ENCODE measurements at regions not wholly inside any gene's neighbourhood (a gene's known extent, or its start where the extent isn't known, plus 50 kb on each side); places are given as distances from the start of the nearest gene placed in this dataset.

DNA sequence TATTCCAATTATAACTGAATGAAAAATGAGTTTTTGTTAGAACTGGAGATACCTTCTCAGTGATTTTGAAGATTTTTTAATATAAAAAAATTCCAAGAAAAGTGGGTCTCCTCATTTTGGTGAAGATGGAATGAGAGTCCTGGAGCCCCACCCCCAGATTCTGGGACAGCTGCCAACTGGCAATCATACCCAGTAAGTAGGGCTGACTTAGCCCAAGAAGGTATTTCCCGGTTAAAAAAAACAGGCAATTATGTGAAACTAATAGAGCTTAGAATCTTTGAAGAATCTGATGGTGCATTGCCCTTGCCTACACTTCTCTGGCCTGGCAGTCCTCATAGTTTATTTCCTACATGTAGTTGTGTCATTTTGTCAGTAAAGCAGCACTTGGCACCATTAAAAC, 52.8 kb upstream of the VWDE start:
- Histone ChIP-seq H3K27me3 (replicated peaks; ENCODE audit: control insufficient read depth, insufficient read depth, low read length) (no peaks in the 10 kb centered on the region; the same call in 1 of the 2 replicates), H3K4me3 (replicated peaks; ENCODE audit: low read depth, low read length) (no peak overlapping the region), H3K36me3 (ENCODE audit: control insufficient read depth, insufficient read depth, low read length) (no peaks in the 10 kb centered on the region)
- no peak for TF ChIP-seq CTCF (IDR thresholded peaks at IDR 0.05; ENCODE audit: insufficient read depth, low read length, poor library complexity, severe bottlenecking)
- DNase-seq (ENCODE audit: extremely low read depth, insufficient read length) = no peak

GRCh38 chr7:12458520-12459131, 55.0 kb upstream of the VWDE start:
- TF ChIP-seq CTCF (IDR thresholded peaks at IDR 0.05; ENCODE audit: insufficient read depth, low read length, poor library complexity, severe bottlenecking) = peak; percentile 71
- Histone ChIP-seq H3K27me3 (replicated peaks; ENCODE audit: control insufficient read depth, insufficient read depth, low read length) (no peaks in the 10 kb centered on the region; the same call in 1 of the 2 replicates), H3K4me3 (replicated peaks; ENCODE audit: low read depth, low read length) (no peak overlapping the region), H3K36me3 (ENCODE audit: control insufficient read depth, insufficient read depth, low read length) (no peaks in the 10 kb centered on the region)
- no peak for DNase-seq (ENCODE audit: extremely low read depth, insufficient read length)

- no peaks in the 10 kb centered on the region for H3K27me3 ChIP-seq (replicated peaks; ENCODE audit: control insufficient read depth, insufficient read depth, low read length)
- TF ChIP-seq CTCF (IDR thresholded peaks at IDR 0.05; ENCODE audit: insufficient read depth, low read length, poor library complexity, severe bottlenecking) = no peak
- no peaks in the 10 kb centered on the region for H3K36me3 ChIP-seq (ENCODE audit: control insufficient read depth, insufficient read depth, low read length)
- no peak for DNase-seq (ENCODE audit: extremely low read depth, insufficient read length)
- no peak overlapping the region for H3K4me3 ChIP-seq (replicated peaks; ENCODE audit: low read depth, low read length)
These were observed 64.2 kb upstream of the VWDE start for GRCh38 chr7:12467837-12468236.

DNA sequence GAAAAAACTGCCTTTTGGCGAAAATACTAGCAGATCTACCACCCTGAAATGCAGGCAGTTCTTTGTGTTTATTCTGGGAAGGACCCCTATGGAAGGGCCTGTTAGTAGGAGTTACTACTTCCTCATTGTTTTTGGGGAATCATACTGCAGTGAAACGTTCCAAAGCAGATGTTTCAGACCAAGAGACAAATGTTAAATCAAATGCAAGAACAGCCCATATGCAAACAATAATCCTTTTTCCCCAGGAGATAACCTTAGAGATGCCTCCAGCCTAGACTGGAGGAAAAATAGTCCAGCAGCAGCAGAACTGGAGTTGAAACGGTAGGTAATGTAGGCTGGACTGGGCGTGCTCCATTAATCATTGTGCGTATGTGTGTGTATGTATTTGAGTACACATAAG, 65.9 kb upstream of the VWDE start:
- no peak for DNase-seq (ENCODE audit: extremely low read depth, insufficient read length)
- TF ChIP-seq CTCF (IDR thresholded peaks at IDR 0.05; ENCODE audit: insufficient read depth, low read length, poor library complexity, severe bottlenecking) = no peak
- Histone ChIP-seq H3K4me3 (replicated peaks; ENCODE audit: low read depth, low read length) (no peak overlapping the region), H3K27me3 (replicated peaks; ENCODE audit: control insufficient read depth, insufficient read depth, low read length) (no peaks in the 10 kb centered on the region), H3K36me3 (ENCODE audit: control insufficient read depth, insufficient read depth, low read length) (no peaks in the 10 kb centered on the region)

DNA sequence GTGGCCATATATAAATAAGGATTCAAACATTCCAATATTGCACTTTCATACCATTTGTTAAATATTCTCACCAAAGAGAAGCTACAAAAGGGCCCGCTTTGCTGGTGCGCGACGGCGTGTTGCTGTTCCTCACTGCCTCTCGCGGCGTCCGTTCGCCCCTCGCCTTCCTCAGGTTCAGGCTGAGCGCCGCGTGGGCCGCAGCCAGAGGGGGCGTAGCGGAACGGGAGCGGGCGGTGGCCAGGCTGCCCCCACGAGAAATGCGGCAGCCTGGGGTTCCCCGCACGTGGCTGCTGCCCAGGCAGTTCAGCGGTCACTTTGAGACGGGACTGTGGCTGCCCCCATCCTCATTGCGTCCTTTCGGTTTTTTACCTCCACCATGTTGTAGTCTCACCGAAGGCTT, 67.3 kb upstream of the VWDE start:
- DNase-seq (ENCODE audit: extremely low read depth, insufficient read length) = peak; percentile 1
- Histone ChIP-seq H3K36me3 (ENCODE audit: control insufficient read depth, insufficient read depth, low read length) (no peaks in the 10 kb centered on the region), H3K27me3 (replicated peaks; ENCODE audit: control insufficient read depth, insufficient read depth, low read length) (no peaks in the 10 kb centered on the region), H3K4me3 (replicated peaks; ENCODE audit: low read depth, low read length) (no peak overlapping the region)
- no peak for TF ChIP-seq CTCF (IDR thresholded peaks at IDR 0.05; ENCODE audit: insufficient read depth, low read length, poor library complexity, severe bottlenecking)

GRCh38 chr7:12474035-12474434, 70.4 kb upstream of the VWDE start:
- H3K4me3 ChIP-seq (replicated peaks; ENCODE audit: low read depth, low read length) = no peak overlapping the region
- no peak for TF ChIP-seq CTCF (IDR thresholded peaks at IDR 0.05; ENCODE audit: insufficient read depth, low read length, poor library complexity, severe bottlenecking)
- H3K36me3 ChIP-seq (ENCODE audit: control insufficient read depth, insufficient read depth, low read length) = no peaks in the 10 kb centered on the region
- DNase-seq (ENCODE audit: extremely low read depth, insufficient read length) = no peak
- no peaks in the 10 kb centered on the region for H3K27me3 ChIP-seq (replicated peaks; ENCODE audit: control insufficient read depth, insufficient read depth, low read length)

Measured in GM06990 (cell line).